GM21529 (cell line): ENCODE measurements at regions not wholly inside any gene's neighbourhood (a gene's known extent, or its start where the extent isn't known, plus 50 kb on each side); places are given as distances from the start of the nearest gene placed in this dataset.
"Not testable (repeated sequence)": the region's sequence is repeated elsewhere in the genome, so short reads cannot be mapped to it uniquely, and the experiment has no call there.

ENCODE experiments used
- ATAC-seq: cut with Tn5 transposase; IDR thresholded peaks from one replicate; pipeline ENCODE4 v1.9.1; 2021; ENCODE audit not compliant: unreplicated experiment

DNA sequence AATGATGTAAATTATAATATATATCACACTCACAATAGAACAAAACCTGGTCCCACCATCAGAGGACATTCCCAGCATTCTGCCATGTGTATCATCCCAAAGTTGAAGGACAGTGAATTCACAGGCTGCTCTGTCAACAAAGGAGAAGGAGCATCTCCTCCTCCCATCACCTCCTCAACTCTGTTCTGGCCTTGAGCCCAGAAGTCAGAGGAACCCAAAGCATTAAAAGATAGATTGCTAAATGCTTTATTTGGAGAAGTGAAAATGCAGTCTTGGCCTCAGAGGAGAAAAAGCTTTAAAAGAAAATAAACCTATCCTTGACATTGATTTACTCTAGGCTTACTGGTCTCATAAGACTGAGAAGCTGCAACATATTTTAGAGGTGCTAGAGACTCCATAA, 268.8 kb upstream of the RASGEF1B start:
- ATAC-seq: no peak

DNA sequence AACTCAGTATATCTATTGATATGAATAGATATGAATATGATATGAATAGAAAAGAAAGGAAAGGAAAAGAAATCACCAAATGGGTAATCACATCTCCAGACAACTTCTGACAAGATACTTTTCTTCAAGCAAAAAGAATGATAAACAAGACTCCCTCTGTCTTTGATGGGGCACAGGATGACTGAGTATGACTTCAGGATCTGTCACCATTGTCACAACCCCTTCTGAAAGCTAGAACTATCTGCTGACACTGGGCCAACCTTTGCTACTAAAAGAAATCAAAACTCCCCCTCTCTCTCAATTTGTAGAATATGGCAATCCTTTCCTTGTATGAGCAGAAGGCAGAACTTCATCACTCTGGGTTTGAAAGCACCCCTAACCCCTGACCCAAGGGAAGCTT, 267.2 kb upstream of the RASGEF1B start:
- no peak for ATAC-seq

GRCh38 chr4:81737865-81738559, 266.3 kb upstream of the RASGEF1B start:
- no peak for ATAC-seq

- ATAC-seq: no peak
These were observed 264.6 kb upstream of the RASGEF1B start for GRCh38 chr4:81736324-81736723.

- no peak for ATAC-seq
These were observed 261.3 kb upstream of the RASGEF1B start for GRCh38 chr4:81732980-81733379.

- peak; percentile 99 for ATAC-seq
These were observed 253.2 kb upstream of the RASGEF1B start for GRCh38 chr4:81724925-81725329.

DNA sequence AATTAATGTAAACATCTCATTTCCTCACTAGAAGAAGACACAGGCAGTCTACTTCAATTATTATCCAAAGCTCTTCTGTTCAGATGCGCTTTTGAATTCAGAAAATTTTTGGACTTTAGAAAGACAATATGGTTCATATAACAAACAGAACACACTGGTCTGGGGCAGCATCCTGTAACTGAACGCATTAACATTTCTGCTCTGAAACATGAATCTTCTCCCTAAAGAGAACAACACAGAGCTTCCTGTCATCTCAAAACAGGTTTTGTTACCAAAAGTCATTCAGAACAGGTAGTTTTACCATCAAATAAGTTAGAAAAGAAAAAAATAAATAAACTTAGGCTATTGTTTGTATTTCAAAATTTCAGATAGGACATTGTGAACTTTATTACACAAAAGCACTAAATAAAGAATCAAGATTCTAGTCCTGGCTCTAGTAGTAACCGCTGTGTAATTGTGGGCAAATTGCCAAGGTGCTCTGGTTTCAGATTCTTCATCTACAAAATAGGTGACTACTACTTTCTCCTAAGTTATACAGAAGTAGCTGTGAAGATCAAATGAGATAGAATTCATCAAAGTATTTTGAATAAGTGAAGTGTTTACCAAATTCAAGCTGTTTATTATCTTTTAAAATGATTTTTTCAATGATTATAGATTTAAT, 252.3 kb upstream of the RASGEF1B start:
- no peak for ATAC-seq

- ATAC-seq: no peak
These were observed 251.5 kb upstream of the RASGEF1B start for GRCh38 chr4:81723019-81723884.

GRCh38 chr4:81722290-81722851, 250.7 kb upstream of the RASGEF1B start:
- ATAC-seq: no peak

DNA sequence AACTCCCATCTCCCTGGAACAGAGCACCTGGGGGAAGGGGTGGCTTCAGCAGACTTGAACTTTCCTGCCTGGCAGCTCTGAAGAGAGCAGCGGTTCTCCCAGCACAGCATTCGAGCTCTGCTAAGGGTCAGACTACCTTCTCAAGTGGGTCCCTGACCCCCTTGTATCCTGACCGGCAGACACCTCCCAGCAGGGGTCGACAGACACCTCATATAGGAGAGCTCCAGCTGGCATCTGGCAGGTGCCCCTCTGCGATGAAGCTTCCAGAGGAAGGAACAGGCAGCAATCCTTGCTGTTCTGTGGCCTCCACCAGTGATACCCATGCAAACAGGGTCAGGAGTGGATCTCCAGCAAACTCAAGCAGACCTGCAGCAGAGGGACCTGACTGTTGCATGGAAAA, 244.1 kb upstream of the RASGEF1B start:
- ATAC-seq: no peak

- ATAC-seq: not testable (repeated sequence)
These were observed 243.7 kb upstream of the RASGEF1B start for GRCh38 chr4:81715357-81715756.

- ATAC-seq: no peak
These were observed 242.6 kb upstream of the RASGEF1B start for GRCh38 chr4:81714291-81714690.

- ATAC-seq: no peak
These were observed 241.0 kb upstream of the RASGEF1B start for GRCh38 chr4:81712714-81713113.

DNA sequence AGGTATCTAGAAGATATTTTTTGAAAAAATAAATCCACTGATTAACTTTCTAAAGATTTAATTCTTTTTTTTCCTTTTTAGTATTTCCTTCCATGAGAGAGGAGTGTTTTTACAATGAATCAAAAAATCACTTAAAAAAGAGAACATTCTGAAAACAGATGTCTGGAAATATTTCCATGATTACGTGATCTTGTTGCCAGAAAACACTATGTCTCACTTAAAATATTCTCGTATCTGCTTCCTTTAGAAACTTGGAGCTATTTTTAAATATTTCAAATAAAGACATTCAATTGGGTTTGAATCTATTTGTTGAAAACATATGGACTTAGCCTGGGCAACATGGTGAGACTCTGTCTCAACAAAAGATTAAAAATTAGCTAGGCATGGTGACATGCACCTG, 232.8 kb upstream of the RASGEF1B start:
- no peak for ATAC-seq

DNA sequence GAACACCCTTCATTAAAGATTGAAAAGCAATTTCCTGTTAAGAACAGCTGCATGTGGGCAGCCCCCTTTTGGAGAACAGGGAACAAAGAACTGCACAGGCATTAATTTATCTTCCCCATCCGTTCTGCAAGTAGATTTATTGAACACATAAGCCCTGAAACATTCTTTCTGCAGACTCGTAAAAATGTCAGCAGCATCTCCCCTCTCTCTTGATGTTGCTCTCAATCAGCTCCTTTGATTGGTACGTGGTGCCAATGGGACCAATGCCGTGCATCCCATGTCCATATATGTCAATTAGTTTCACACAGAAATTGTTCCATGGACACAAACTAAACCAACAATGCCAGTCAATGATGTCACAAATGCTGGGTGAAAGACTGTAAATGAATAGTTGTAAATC, 228.5 kb upstream of the RASGEF1B start:
- ATAC-seq: no peak

GRCh38 chr4:81698538-81699296, 227.0 kb upstream of the RASGEF1B start:
- no peak for ATAC-seq

DNA sequence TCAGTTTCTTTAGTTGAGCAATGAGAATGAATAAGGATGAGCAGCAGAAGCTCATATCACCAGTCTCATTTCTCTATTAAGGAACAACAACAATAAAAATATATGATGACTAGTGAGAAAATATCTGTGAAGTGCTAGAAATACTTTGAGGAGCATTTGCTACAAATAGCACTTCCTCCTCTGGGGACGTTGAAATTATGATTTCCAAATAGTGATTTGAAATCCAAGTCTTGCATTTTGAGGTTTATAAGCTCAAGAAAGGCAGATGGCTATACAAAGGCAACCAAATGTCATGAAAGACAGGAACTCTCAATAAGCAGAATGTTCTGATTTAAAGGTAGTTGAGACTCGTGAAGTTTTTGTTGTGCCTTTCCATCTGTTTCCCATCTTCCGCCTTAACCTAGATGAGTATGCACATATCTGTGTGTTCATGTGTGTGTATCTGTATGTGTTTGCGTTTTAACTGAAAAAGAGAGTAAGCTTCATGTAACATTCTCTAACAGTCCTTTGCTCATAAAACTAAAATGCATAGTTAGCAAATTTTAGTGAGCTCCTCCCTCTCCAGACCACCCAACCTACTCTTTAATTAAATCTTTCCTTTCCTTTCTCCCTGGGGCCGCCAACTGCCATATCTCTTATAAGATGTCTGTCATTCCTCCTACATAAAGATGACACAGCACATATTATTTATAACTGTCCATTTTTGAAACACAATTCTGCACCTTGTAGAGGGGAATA, 222.6 kb upstream of the RASGEF1B start:
- no peak for ATAC-seq

GRCh38 chr4:81690871-81691270, 219.2 kb upstream of the RASGEF1B start:
- no peak for ATAC-seq

- no peak for ATAC-seq
These were observed 216.4 kb upstream of the RASGEF1B start for GRCh38 chr4:81688085-81688484.

- ATAC-seq: no peak
These were observed 215.8 kb upstream of the RASGEF1B start for GRCh38 chr4:81687471-81687870.
